ENCODE measurements at regions not wholly inside any gene's neighbourhood (a gene's known extent, or its start where the extent isn't known, plus 50 kb on each side); places are given as distances from the start of the nearest gene placed in this dataset.

GRCh38 chr6:8672882-8673281 is 237.5 kb upstream of the SLC35B3 start:
- TF ChIP-seq CTCF (IDR thresholded peaks at IDR 0.05; ENCODE audit: low read depth, low read length): no peak
- no peak overlapping the region for H3K4me3 ChIP-seq (ENCODE audit: low read depth, low read length)

GRCh38 chr6:8670792-8671191 is 235.4 kb upstream of the SLC35B3 start:
- TF ChIP-seq CTCF (IDR thresholded peaks at IDR 0.05; ENCODE audit: low read depth, low read length): no peak
- H3K4me3 ChIP-seq (ENCODE audit: low read depth, low read length): no peak overlapping the region

GRCh38 chr6:8664700-8665099 is 229.4 kb upstream of the SLC35B3 start:
- no peak overlapping the region for H3K4me3 ChIP-seq (ENCODE audit: low read depth, low read length)
- TF ChIP-seq CTCF (IDR thresholded peaks at IDR 0.05; ENCODE audit: low read depth, low read length): no peak

GRCh38 chr6:8664070-8664469 is 228.7 kb upstream of the SLC35B3 start:
- H3K4me3 ChIP-seq (ENCODE audit: low read depth, low read length): no peak overlapping the region
- no peak for TF ChIP-seq CTCF (IDR thresholded peaks at IDR 0.05; ENCODE audit: low read depth, low read length)

- no peak overlapping the region for H3K4me3 ChIP-seq (ENCODE audit: low read depth, low read length)
- TF ChIP-seq CTCF (IDR thresholded peaks at IDR 0.05; ENCODE audit: low read depth, low read length): no peak
Measured at GRCh38 chr6:8659404-8660189, 224.3 kb upstream of the SLC35B3 start.

GRCh38 chr6:8658416-8658815 is 223.1 kb upstream of the SLC35B3 start:
- no peak overlapping the region for H3K4me3 ChIP-seq (ENCODE audit: low read depth, low read length)
- TF ChIP-seq CTCF (IDR thresholded peaks at IDR 0.05; ENCODE audit: low read depth, low read length): no peak

GRCh38 chr6:8657522-8657921 is 222.2 kb upstream of the SLC35B3 start:
- no peak overlapping the region for H3K4me3 ChIP-seq (ENCODE audit: low read depth, low read length)
- no peak for TF ChIP-seq CTCF (IDR thresholded peaks at IDR 0.05; ENCODE audit: low read depth, low read length)

Measured in WI38 (cell line).